HG02943 (cell line): ENCODE measurements at regions not wholly inside any gene's neighbourhood (a gene's known extent, or its start where the extent isn't known, plus 50 kb on each side); places are given as distances from the start of the nearest gene placed in this dataset.
"Not testable (repeated sequence)": the region's sequence is repeated elsewhere in the genome, so short reads cannot be mapped to it uniquely, and the experiment has no call there.

Experiments used
- ATAC-seq: cut with Tn5 transposase; IDR thresholded peaks from one replicate; pipeline ENCODE4 v1.9.1; 2021; ENCODE audit warnings: mild to moderate bottlenecking, low read depth, moderate library complexity; ENCODE audit not compliant: unreplicated experiment

DNA sequence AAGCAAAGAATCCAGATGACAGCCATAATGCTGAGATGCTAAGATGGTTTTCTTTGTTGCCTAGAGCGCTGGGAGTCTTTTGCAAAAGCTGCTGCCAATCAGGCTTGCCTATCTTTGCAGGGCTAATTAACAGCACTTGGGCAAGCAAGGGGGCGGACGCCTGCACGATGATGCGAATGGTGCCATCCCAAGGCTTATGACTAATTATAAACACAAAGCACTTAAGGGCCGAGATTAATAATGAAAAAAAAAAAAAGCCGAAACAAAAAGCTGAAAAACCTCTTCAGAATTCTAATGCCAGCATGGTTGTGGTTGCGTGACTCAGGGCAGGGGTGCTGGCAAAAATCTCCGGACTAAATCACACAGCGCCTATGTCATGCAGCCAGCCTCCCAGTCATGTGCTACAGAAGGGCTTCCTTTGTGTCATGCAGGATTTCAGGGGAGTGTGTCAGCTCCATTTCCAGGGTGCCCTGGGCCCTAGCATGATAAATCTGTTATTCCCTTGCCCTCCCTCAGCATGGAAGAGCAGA lies 185.0 kb upstream of the ANKRD28 start:
- ATAC-seq = no peak

DNA sequence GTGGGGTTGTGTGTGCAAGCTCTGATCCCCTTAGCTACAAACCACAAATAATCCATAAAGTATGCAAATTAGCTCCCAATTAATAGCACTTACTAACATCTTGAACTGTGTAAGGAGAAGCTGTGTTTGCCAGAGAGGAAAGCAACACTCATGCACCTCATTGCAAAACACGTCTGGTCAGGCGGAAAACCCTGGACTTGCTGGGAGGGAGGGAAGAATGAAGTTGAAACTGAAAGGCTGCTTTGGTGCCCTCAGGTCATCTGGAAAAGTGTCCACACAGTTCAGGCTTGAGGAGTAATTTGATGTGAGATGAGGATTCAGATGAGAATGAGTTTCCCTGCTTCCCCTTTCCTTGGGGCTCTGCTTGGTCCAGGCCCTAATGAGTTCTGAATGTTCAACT lies 185.5 kb upstream of the ANKRD28 start:
- ATAC-seq = no peak

DNA sequence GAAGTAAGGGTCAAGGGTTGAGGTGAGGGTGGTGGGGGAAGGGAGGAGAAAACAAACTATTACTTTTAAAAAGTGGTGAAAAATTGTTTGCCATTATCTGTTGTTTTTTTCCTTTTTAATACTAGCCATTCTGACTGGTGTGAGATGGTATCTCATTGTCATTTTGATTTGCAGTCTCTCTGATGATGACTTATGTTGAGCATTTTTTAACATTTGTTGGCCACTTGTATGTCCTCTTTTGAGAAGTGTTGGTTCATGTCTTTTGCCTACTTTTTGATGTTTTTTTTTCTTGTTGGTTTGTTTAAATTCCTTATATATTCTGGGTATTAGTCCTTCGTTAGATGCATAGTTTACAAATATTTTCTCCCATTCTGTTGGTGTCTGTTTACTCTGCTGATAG lies 185.9 kb upstream of the ANKRD28 start:
- no peak for ATAC-seq

DNA sequence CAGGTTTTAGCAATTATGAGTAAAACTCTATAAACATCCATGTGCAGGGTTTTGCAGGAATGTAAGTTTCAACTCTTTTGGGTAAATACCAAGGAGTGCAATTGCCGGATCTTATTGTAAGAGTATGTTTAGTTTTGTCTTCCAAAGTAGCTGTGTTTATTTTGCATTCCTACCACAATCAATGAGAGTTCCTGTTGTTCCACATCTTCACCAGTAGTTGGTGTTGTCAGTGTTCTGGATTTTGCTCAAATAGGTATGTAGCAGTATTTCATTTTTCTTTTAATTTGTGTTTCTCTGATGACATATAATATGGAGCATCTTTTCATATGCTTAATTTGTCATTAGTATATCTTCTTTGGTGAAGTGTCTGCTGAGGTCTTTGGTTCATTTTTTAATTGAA lies 185.1 kb upstream of the GALNT15 start:
- no peak for ATAC-seq

DNA sequence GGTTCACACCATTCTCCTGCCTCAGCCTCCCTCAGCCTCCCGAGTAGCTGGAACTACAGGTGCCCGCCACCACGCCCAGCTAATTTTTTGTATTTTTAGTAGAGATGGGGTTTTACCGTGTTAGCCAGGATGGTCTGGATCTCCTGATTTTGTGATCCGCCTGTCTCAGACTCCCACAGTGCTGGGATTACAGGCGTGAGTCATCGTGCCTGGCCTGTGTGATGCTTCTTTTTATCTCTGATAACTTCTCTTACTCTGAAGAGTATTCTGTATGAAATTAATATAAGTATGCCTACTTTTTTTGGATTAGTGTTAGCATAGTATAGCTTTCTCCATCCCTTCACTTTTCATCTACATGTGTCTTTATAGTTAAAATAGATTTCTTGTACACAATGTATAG lies 180.8 kb upstream of the GALNT15 start:
- ATAC-seq = not testable (repeated sequence)

DNA sequence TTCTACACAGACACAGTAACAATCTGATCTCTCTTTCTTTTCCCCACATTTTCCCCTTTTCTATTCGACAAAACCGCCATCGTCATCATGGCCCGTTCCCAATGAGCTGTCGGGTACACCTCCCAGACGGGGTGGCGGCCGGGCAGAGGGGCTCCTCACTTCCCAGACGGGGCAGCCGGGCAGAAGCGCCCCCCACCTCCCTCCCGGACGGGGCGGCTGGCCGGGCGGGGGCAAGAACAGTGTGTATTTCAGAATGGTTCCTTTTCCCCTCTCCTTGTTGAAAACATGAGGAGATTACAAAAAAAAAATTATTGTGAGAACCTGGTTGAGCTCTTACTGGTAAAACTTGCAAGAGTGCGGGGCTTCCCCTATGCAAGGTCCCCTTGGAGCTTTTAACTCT lies 178.0 kb upstream of the GALNT15 start:
- ATAC-seq = not testable (repeated sequence)

DNA sequence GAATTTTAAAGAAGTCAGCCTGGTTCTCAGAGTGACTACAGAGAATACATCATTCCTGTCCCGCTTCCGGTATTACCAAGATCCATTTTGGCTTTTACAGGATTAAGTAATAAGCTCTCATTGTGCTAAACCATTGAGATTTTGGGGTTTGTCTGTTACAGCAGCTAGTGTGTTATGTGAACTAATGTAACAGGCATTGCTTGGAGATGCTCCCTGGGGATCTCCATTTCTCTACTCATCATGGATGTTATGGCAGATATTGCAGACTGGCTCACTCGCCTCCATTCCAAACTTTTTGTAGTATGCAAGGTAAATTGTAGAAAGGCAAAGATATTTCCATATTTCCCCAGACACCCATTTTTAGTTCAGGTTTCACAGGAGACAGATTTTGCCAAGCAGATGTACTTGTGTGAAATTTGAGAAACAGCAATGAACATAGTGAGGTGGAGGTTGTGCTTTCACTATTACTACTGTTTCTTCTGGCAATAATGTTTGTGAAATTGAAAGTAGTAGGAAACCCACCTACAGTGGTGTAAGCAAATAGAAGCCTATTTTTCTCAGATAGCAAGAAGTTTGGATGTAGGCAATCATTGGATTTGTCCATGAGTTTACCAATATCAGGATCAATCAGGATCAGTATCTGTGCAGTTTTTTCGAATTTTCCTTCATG lies 177.1 kb upstream of the GALNT15 start:
- ATAC-seq = no peak

DNA sequence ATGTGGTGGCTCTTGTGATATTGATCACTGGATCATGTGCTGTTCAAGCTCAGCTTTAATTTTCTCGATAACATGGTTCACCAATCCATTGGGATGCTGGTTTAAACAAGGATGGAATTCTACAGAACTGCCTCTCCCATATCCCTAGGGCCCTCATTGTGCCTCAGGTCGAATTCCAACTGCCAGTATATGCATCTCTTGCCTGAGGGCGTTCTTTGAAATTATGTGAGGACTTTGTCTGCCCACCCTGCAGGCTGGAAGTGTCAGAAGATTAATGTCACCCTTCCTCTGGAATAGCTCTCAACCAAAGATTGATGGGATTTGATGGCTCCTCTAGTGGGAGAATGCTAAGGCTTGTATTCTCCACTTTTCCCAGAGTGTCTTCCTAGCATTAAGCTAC lies 175.6 kb upstream of the GALNT15 start:
- ATAC-seq = no peak

DNA sequence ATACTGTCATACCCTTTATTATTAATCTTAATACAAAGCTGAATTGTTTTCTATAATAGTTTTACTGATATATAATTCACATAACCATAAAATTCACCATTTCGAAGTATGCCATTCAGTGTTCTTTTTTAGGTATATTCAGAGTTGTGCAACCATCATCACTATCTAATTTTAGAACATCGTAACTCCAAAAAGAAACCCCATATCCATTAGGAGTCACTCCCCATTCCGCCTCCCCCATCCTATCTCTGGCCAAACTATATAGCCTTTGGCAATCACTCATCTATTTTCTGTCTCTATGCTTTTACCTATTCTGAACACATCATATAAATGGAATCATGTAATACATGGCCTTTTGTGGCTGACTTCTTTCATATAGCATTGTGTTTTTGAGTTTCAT lies 169.7 kb upstream of the GALNT15 start:
- no peak for ATAC-seq

DNA sequence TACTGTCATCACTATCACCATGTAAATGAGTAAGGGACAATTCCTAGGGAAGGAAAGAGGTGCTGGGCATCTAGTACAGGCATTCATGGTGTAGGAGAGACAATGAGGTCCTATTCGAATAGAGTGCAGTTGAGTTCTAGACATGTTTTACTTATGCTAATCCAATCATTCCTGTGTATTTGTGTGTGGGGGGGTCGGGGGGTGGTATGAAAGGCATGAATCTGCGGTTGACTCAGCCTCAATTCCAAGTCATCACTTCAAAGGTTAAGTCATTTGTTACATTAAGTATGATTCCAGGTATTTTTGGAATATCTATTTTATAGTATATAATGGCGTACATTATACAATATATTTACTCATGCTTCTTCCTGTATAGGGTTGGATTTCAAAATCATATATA lies 163.1 kb upstream of the GALNT15 start:
- ATAC-seq = no peak

DNA sequence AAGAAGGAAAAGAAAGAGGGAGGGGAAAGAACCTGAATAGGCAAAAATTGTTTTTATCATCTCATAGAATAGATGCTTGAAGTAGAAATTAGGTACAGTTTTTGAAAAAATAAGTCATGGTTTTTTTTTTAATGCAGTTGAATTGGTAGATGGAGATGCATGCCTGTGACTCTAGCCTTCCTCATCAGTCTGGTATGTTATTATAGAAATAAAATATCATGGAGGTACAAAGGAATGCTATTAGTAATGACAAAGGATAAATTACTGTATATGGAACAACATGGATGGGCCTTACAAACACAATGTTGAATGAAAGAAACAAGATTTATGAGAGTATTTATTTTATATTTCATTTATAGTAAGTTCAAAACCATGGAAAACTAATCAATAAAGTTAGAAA lies 162.4 kb upstream of the GALNT15 start:
- ATAC-seq = no peak

DNA sequence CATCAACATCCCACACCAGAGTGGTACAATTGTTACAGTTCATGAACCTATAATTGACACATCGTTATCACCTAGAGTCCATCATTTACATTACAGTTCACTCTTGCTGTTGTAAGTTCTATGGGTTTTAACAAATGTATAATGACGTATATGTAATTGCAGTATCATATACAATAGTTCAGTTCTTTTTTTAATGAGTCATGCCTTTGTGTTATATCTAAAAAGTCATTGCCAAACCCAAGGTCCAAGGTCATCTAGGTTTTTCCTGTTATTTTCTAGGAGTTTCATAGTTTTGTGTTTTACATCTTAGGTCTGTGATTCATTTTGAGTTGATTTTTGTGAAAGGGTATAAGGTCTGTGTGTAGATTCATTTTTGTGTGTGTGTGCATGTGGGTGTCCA lies 160.9 kb upstream of the GALNT15 start:
- no peak for ATAC-seq

DNA sequence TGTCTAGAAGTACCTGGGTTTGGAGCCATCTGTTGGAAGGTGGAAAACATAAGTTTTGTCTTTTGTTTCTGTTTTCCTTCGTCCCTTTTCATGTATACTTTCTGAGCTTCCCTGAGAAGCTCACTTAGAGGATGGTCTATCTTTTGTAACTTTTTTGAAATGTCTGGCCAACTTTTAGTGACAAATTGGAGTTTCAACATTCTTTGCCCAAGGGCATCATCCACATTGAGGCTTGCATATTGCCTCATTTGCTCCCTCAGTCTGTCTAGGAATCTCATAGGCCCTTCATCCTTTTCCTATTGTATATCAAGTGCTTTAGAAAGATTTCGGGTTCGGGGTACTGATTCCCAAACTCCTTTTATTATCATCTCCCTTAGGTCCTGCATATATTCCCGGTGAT lies 152.7 kb upstream of the GALNT15 start:
- not testable (repeated sequence) for ATAC-seq

DNA sequence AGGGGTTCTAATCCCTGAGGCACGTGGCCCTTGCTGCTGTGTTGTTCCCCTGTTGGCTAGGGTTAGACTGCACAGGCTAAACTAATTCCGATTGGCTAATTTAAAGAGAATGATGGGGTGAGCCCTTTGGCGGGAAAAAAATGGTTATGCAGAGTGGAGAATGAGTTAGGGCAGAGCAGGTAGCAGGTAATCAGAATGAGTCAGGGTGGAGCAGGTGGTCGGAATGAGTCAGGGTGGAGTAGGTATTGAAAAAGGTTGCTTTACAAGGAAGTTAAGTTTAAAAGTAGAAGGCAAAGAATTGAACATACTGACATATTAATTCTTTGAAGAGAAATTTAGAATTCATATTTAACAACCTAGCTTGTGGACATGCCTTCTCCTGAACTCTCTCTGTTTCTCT lies 150.6 kb upstream of the GALNT15 start:
- ATAC-seq = not testable (repeated sequence)

DNA sequence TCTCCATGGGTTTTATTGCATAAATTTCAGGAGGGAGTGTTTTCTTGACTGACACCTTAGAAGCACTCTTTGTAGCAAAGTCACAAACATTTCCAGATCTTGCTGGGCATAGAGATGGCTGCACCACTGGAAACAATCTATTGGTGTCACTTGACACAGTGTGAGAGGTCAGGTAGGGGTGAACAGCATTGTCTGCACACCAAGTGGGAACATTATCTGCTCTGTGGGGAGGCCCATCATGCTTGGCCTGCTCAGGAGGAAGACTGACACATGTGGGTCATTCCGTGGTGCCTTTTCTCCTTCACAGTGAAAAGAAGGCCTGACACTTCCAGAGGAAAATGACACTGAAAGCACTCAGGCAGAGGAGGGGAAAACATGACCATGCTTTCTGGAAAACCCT lies 149.9 kb upstream of the GALNT15 start:
- no peak for ATAC-seq

DNA sequence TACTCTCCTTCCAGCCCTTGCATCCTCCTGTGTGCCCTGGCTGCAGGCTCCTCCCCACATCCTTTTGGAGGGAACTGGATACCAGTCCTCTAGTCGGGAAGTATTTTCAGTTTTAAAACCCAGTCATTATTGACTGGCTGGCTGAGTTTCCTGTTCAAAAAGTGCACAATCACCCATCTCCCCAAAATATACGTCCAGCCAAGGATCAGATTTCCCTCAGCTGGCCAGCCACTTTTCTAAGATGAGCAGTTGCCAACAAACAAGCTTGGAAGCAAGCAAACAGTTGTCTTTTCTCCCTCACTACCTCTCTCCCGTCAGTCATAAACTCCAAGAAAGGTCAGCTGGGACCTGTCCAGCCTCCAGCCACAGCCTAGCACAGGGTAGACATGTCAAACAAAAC lies 147.7 kb upstream of the GALNT15 start:
- ATAC-seq = no peak

DNA sequence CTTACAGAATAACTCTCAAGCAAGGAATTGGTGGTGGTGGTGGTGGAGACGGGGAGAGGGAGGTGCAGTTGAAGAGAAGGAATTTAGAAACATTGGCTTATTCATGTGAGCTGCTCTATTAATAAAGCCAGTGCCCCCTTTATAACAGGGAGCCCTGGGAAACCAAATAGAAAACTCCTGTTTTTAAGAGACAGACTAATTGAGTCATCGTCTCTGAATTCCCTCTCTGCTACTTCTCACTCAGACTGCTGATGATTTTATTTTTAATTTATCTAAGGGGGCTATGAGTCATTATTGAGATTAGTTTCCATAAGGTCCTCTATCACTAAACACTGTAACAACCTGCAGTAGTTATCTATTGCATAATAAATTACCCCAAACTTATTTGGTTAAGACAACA lies 145.9 kb upstream of the GALNT15 start:
- ATAC-seq = no peak

DNA sequence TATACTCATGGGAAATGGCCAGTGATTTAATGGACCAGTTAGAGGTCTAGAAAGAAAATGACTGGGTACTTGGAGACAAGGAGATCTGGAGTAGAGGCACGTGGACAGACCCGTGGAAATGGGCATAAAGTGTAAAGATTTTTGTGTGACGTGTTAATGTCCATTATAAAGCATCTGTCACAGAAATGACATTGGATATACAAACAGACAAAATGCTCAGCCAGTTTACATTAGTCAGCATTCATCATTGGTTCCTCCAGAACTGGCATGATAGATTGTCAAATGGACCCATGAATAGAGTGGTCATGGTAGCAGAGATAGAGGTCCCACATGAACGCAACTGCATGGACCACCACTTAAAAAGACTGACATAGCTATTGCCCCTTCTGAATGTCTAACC lies 144.1 kb upstream of the GALNT15 start:
- ATAC-seq = no peak

DNA sequence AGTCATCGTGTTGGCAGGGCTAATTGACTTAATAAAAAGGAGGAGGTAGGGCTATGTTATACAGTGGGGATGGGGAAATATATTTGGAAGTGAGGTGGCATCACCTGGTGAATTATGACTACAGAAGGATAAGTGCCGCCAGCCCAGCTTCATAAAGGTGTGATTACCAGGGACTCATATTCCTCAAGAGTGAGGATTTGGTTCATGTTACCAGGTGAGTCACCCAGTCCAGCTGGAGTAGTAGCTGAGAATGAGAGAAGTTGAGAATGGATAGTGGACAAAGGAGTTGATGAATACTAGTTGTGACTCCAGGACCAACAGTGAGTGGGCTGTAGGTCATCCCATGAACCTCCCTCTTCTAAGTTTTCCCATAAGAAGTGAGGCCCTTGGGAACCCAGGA lies 143.0 kb upstream of the GALNT15 start:
- ATAC-seq = no peak

DNA sequence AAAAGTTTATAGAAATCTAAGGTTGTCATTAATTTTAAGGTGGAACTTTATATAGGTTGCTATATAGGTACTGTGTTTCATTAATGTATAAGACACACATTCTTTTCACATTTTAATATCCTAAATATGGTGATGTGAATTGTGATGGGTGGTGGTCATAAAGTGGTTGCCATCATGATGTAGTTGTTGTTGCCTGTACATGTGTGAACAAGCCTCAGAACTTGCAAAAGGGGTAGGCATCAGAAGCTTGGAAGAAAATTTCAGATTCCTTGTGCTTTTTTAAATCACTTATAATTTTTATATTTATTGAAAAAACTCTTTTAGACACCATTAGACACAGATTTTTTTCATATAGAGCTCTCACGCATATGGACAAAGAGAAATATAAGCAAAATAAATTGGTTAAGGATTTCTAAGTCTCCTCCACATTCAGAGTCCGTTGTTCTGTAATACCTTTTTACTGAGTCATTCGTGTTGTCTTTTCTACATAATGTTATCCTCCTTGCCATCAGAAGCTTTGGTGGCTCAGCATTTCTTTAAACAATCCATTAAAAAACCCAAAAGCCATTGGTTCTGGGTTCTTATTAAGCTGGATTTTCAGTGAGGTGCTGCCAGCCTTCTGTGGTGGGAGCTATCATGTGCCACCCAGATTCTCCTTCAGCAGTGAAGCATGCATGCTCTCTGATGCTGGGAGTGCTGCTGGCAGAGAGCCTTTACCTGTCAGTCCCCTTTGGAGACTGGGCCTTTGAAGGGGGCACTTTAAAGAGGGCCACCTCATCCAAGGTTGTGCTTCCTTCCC lies 140.4 kb upstream of the GALNT15 start:
- ATAC-seq = no peak

DNA sequence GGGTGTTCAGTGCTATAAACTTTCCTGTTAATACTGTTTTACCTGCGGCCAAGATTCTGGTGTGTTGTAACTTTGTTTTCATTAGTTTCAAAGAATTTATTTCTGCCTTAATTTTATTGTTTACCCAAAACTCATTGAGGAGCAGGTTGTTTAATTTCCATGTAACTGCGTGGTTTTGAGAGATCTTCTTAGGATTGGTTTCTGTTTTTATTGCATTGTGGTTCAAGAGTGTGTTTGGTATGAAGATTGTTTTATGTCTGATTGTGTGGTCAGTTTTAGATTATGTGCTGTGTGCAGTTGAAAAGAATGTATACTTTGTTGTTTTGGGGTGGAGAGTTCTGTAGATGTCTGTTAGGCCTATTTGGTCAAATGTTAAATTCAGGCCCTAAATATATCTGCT lies 133.5 kb upstream of the GALNT15 start:
- no peak for ATAC-seq
